GM18505 (cell line): ENCODE measurements at regions not wholly inside any gene's neighbourhood (a gene's known extent, or its start where the extent isn't known, plus 50 kb on each side); places are given as distances from the start of the nearest gene placed in this dataset.

ENCODE experiments used
- ATAC-seq: cut with Tn5 transposase; IDR thresholded peaks from one replicate; pipeline ENCODE4 v1.9.1; 2021; ENCODE audit not compliant: unreplicated experiment
- POLR2A ChIP-seq: IDR thresholded peaks from 4 replicates; pipeline ENCODE4 v1.6.1; 2011; ENCODE audit warnings: borderline replicate concordance; ENCODE audit not compliant: insufficient read depth, insufficient read length; ENCODE audit errors: extremely low read depth

- no peak for ATAC-seq
- no peak for TF ChIP-seq POLR2A
Observed at GRCh38 chr2:38170733-38171132, 94.8 kb upstream of the CYP1B1 start.

GRCh38 chr2:38170067-38170466 is 94.1 kb upstream of the CYP1B1 start:
- no peak for TF ChIP-seq POLR2A
- ATAC-seq: no peak

GRCh38 chr2:38168710-38169480 is 92.9 kb upstream of the CYP1B1 start:
- no peak for ATAC-seq
- TF ChIP-seq POLR2A: no peak

- no peak for ATAC-seq
Observed at GRCh38 chr2:38167968-38168350, 92.0 kb upstream of the CYP1B1 start.

GRCh38 chr2:38165698-38166097 is 89.7 kb upstream of the CYP1B1 start:
- ATAC-seq: no peak
- no peak for TF ChIP-seq POLR2A

More at GRCh38 chr2:38167968-38168350, 92.0 kb upstream of the CYP1B1 start:
- TF ChIP-seq POLR2A: no peak

- no peak for TF ChIP-seq POLR2A
- ATAC-seq: peak; percentile 65
Observed at GRCh38 chr2:38164881-38165280, 88.9 kb upstream of the CYP1B1 start.

GRCh38 chr2:38163579-38163978 is 87.6 kb upstream of the CYP1B1 start:
- no peak for ATAC-seq
- no peak for TF ChIP-seq POLR2A

- no peak for TF ChIP-seq POLR2A
- no peak for ATAC-seq
Observed at GRCh38 chr2:38163006-38163405, 87.1 kb upstream of the CYP1B1 start.

- no peak for ATAC-seq
- TF ChIP-seq POLR2A: no peak
Observed at GRCh38 chr2:38160516-38160915, 84.6 kb upstream of the CYP1B1 start.

GRCh38 chr2:38159597-38159996 is 83.6 kb upstream of the CYP1B1 start:
- ATAC-seq: no peak
- no peak for TF ChIP-seq POLR2A

GRCh38 chr2:38159191-38159590 is 83.2 kb upstream of the CYP1B1 start:
- no peak for TF ChIP-seq POLR2A
- no peak for ATAC-seq

GRCh38 chr2:38158378-38159118 is 82.6 kb upstream of the CYP1B1 start:
- no peak for ATAC-seq
- TF ChIP-seq POLR2A: no peak

GRCh38 chr2:38156436-38156835 is 80.5 kb upstream of the CYP1B1 start:
- no peak for TF ChIP-seq POLR2A
- ATAC-seq: no peak

GRCh38 chr2:38155015-38155414 is 79.1 kb upstream of the CYP1B1 start:
- no peak for TF ChIP-seq POLR2A
- no peak for ATAC-seq
